IMR-90 (cell line): ENCODE measurements at regions not wholly inside any gene's neighbourhood (a gene's known extent, or its start where the extent isn't known, plus 50 kb on each side); places are given as distances from the start of the nearest gene placed in this dataset.
"Not testable (repeated sequence)": the region's sequence is repeated elsewhere in the genome, so short reads cannot be mapped to it uniquely, and the experiment has no call there.

Experiments used
- ATAC-seq: fragments of 200-7000 bp; cut with Tn5 transposase; 2 replicates; pipeline ENCODE4 v1.9.1; 2020; ENCODE audit warnings: low read depth, mild to moderate bottlenecking, moderate library complexity
- BruUV-seq: library from RNA; stranded (reverse); fragments of 400-500 nt; replicated peaks from 2 replicates; lab custom pipeline; 2021; lab: Mats Ljungman, UMichigan
- CTCF ChIA-PET: fragments of 300-600 bp; formaldehyde crosslinking; extraction: SDS; loops from one replicate; lab custom pipeline; 2021; ENCODE audit warnings: antibody characterized with exemption; lab: Yijun Ruan, JAX
- POLR2A ChIA-PET: fragments of 300-600 bp; sonication (Branson Sonifier 250); formaldehyde crosslinking; loops from one replicate; lab custom pipeline; 2022; ENCODE audit warnings: antibody characterized with exemption; ENCODE audit not compliant: unreplicated experiment; lab: Charles Lee
- DNase-seq: peaks from one replicate; pipeline ENCODE4 v3.0.0; 2013
- H2AFZ ChIP-seq: replicated peaks from 2 replicates; pipeline ENCODE3; 2013; ENCODE audit warnings: low read length, mild to moderate bottlenecking; ENCODE audit not compliant: poor library complexity
- H2AK5ac ChIP-seq: 2 replicates; pipeline ENCODE4 v1.6.1; 2013; ENCODE audit warnings: low read depth, low read length, inconsistent platforms
- H2AK9ac ChIP-seq: replicated peaks from 2 replicates; pipeline ENCODE3; 2013; ENCODE audit warnings: mild to moderate bottlenecking, low read depth, low read length, moderate library complexity; ENCODE audit not compliant: poor library complexity
- H2BK120ac ChIP-seq: 2 replicates; pipeline ENCODE4 v1.6.1; 2013; ENCODE audit warnings: low read depth, low read length, inconsistent platforms
- H2BK15ac ChIP-seq: 3 replicates; pipeline ENCODE4 v1.6.1; 2013; ENCODE audit warnings: low read depth, low read length, inconsistent platforms
- H2BK20ac ChIP-seq: 2 replicates; pipeline ENCODE4 v1.6.1; 2013; ENCODE audit warnings: low read depth, mild to moderate bottlenecking, inconsistent platforms, low read length, moderate library complexity
- H2BK5ac ChIP-seq: 2 replicates; pipeline ENCODE4 v1.6.1; 2013; ENCODE audit warnings: mild to moderate bottlenecking, low read depth, low read length, inconsistent platforms; ENCODE audit not compliant: poor library complexity, severe bottlenecking
- H3K14ac ChIP-seq: replicated peaks from 2 replicates; pipeline ENCODE4 v1.6.1; 2013; ENCODE audit warnings: low read depth, low read length, inconsistent platforms
- H3K18ac ChIP-seq: 2 replicates; pipeline ENCODE4 v1.6.1; 2013; ENCODE audit warnings: low read depth, low read length, control low read depth
- H3K23ac ChIP-seq: 2 replicates; pipeline ENCODE4 v1.6.1; 2013; ENCODE audit warnings: low read depth, low read length, inconsistent platforms
- H3K27ac ChIP-seq: 2 replicates; pipeline ENCODE4 v1.5.1; 2013; ENCODE audit warnings: mild to moderate bottlenecking, control low read depth, low read length; ENCODE audit not compliant: insufficient read depth
- H3K27me3 ChIP-seq: 2 replicates; pipeline ENCODE4 v1.6.1; 2013; ENCODE audit warnings: low read length; ENCODE audit not compliant: control insufficient read depth, insufficient read depth
- H3K36me3 ChIP-seq: 2 replicates; pipeline ENCODE4 v1.6.1; 2013; ENCODE audit warnings: low read length, mixed read lengths; ENCODE audit not compliant: control insufficient read depth, insufficient read depth
- H3K4ac ChIP-seq: 2 replicates; pipeline ENCODE4 v1.6.1; 2013; ENCODE audit warnings: low read depth, low read length, inconsistent platforms
- H3K4me1 ChIP-seq: 2 replicates; pipeline ENCODE4 v1.6.1; 2013; ENCODE audit warnings: low read length, mixed read lengths; ENCODE audit not compliant: control insufficient read depth, insufficient read depth
- H3K4me2 ChIP-seq: 2 replicates; pipeline ENCODE4 v1.6.1; 2013; ENCODE audit warnings: low read depth, mild to moderate bottlenecking, control low read depth, low read length, moderate library complexity
- H3K4me3 ChIP-seq: 2 replicates; pipeline ENCODE4 v1.5.1; 2013; ENCODE audit warnings: low read depth, mild to moderate bottlenecking, control low read depth, low read length, moderate library complexity; ENCODE audit not compliant: insufficient read depth
- H3K56ac ChIP-seq: 2 replicates; pipeline ENCODE4 v1.6.1; 2013; ENCODE audit warnings: low read length, inconsistent platforms; ENCODE audit not compliant: insufficient read depth; ENCODE audit errors: extremely low read depth
- H3K79me1 ChIP-seq, 2 experiments: 2 replicates each; pipeline ENCODE4 v1.6.1; 2013; ENCODE audit warnings: low read length in 2 of 2, inconsistent platforms in 1 of 2, low read depth in 1 of 2
- H3K9ac ChIP-seq: 2 replicates; pipeline ENCODE4 v1.6.1; 2013; ENCODE audit warnings: low read depth, low read length, control low read depth
- H3K9me1 ChIP-seq: 2 replicates; pipeline ENCODE4 v1.6.1; 2013; ENCODE audit warnings: low read length, inconsistent platforms; ENCODE audit not compliant: insufficient read depth
- H3K9me3 ChIP-seq: 2 replicates; pipeline ENCODE4 v1.6.1; 2013; ENCODE audit warnings: low read length; ENCODE audit not compliant: control insufficient read depth, insufficient read depth
- H4K20me1 ChIP-seq: 2 replicates; pipeline ENCODE4 v1.6.1; 2013; ENCODE audit warnings: low read length, inconsistent platforms; ENCODE audit not compliant: insufficient read depth
- H4K5ac ChIP-seq: 2 replicates; pipeline ENCODE4 v1.6.1; 2013; ENCODE audit warnings: mild to moderate bottlenecking, low read depth, low read length, control low read depth
- H4K8ac ChIP-seq, 2 experiments: 2 replicates each; pipeline ENCODE4 v1.6.1; 2013; ENCODE audit warnings: low read depth in 2 of 2, low read length in 2 of 2, control low read depth in 1 of 2, inconsistent platforms in 1 of 2
- H4K91ac ChIP-seq: 2 replicates; pipeline ENCODE4 v1.6.1; 2013; ENCODE audit warnings: low read depth, low read length, inconsistent platforms; ENCODE audit not compliant: insufficient read depth
- WGBS, 2 experiments: methylation state at CpG; one replicate each; pipeline versions ENCODE4 v1.1.5 to v1.1.7; 2013; ENCODE audit warnings: missing lambda C conversion rate in 2 of 2; ENCODE audit not compliant: insufficient read length in 1 of 2; ENCODE audit errors: extremely low coverage in 2 of 2; 5-methylcytosine and 5-hydroxymethylcytosine counted together
- dilution Hi-C: fragments of 300-500 bp; cut with HindIII; formaldehyde crosslinking; loops from one replicate; pipeline ENCODE4 v1.14.3; 2018; ENCODE audit warnings: low sequenced_read_pairs; ENCODE audit not compliant: unreplicated experiment
- in situ Hi-C: fragments of 300-500 bp; cut with MboI; formaldehyde crosslinking; loops from 3 replicates; pipeline ENCODE4 v1.14.3; 2019; ENCODE audit warnings: low sequenced_read_pairs, inconsistent platforms, mixed read lengths
- intact Hi-C: fragments of 100-400 bp; cut with micrococcal nuclease; formaldehyde crosslinking; loops from 2 replicates; pipeline ENCODE4 v1.10.0; 2022

- H2AK5ac ChIP-seq, H3K79me1 ChIP-seq, in situ Hi-C loops, ATAC-seq, H2AK9ac ChIP-seq, H2BK5ac ChIP-seq, H3K9ac ChIP-seq, H3K27me3 ChIP-seq, H2BK120ac ChIP-seq, H4K5ac ChIP-seq, H3K36me3 ChIP-seq, H3K9me3 ChIP-seq, H4K20me1 ChIP-seq, H3K14ac ChIP-seq, H3K4me1 ChIP-seq, H2BK20ac ChIP-seq, H2AFZ ChIP-seq, H3K18ac ChIP-seq, H3K23ac ChIP-seq, H3K9me1 ChIP-seq, dilution Hi-C loops, H2BK15ac ChIP-seq, H3K4me2 ChIP-seq, H4K8ac ChIP-seq, POLR2A ChIA-PET, H3K4me3 ChIP-seq, H3K4ac ChIP-seq, H3K27ac ChIP-seq, intact Hi-C loops, DNase-seq, H3K56ac ChIP-seq, H4K91ac ChIP-seq, BruUV-seq, CTCF ChIA-PET: not testable (repeated sequence)
- no CpG with 5 or more reads among the region's 1 CpG for WGBS, 2 experiments
Measured at GRCh38 chr9:39018107-39018506, 269.9 kb downstream of the CNTNAP3 start.

GRCh38 chr9:39015178-39015577 is 272.8 kb downstream of the CNTNAP3 start:
- WGBS, 2 experiments, result no CpG with 5 or more reads among the region's 1 CpG
- H3K56ac ChIP-seq, H3K4me3 ChIP-seq, CTCF ChIA-PET, DNase-seq, H4K91ac ChIP-seq, ATAC-seq, H2BK5ac ChIP-seq, H4K20me1 ChIP-seq, H3K36me3 ChIP-seq, BruUV-seq, H2BK20ac ChIP-seq, H2AK5ac ChIP-seq, H3K4me1 ChIP-seq, H3K9ac ChIP-seq, in situ Hi-C loops, intact Hi-C loops, H4K5ac ChIP-seq, H3K4me2 ChIP-seq, H2BK15ac ChIP-seq, H3K79me1 ChIP-seq, POLR2A ChIA-PET, H3K9me1 ChIP-seq, H3K14ac ChIP-seq, H3K23ac ChIP-seq, H3K9me3 ChIP-seq, H4K8ac ChIP-seq, H2AFZ ChIP-seq, H2BK120ac ChIP-seq, H3K27me3 ChIP-seq, H3K4ac ChIP-seq, dilution Hi-C loops, H3K27ac ChIP-seq, H3K18ac ChIP-seq, H2AK9ac ChIP-seq: not testable (repeated sequence)
